LHCN-M2 (cell line): ENCODE measurements at regions not wholly inside any gene's neighbourhood (a gene's known extent, or its start where the extent isn't known, plus 50 kb on each side); places are given as distances from the start of the nearest gene placed in this dataset.

ENCODE experiments used
- DNase-seq: peaks from one replicate; pipeline ENCODE4 v3.0.0-alpha.2; 2012; ENCODE audit warnings: low read depth

DNA sequence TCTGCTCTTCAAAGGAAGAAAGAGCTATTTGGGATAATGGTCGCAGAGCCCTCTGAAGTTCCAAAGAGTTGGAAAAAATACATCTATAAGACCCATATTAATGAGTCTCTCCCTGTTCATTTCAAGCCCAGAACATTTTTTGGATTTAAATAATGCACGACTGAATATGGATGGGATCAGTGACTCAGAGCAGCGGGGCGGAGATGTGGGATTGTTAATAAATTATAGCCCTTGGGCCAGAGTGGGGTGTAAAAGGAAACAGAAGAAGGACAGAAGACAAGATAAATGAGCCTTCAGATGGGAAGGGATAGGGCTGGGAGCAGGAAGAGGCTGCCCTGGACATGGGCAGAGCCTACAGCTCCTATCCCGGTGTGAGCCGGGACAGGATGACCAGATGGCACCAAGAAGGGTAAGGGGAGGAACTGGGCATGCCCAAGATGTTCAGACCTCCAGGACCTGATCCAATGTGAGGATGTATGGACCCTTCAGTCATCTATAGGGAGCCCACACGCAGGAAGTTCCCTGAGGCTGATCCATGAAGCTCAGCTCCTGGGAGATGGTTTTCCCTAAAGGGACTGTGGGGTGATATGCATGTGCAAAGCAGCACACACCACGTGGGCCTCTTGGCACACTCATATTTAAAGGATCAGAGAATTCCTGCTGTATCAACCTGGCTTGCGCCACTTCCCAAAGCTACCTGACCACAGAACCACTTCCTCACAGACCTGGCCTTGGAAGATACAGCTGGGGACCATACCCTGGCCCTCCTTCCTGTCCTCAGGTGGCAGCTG lies 96.1 kb upstream of the PLXNA4 start:
- no peak for DNase-seq

DNA sequence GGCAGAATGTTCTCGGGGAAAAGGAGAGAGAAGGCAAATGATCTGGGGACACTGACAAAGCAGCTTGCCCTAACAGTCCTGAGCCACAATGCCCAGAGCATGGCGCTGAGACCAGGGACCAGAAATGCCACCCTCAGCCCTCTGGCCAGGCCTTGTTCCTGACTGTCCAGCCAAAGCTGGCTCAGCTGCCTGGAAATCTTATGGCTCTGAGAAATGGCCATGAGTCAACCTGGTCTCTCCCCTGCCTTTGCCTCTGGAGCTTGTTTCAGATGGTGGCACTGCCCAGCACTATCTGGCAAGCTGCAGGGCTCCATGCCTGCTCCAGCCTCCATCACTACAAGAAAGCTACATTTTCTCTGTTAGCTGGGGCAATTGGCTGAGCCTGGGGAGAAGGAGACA lies 90.5 kb upstream of the PLXNA4 start:
- DNase-seq: no peak

DNA sequence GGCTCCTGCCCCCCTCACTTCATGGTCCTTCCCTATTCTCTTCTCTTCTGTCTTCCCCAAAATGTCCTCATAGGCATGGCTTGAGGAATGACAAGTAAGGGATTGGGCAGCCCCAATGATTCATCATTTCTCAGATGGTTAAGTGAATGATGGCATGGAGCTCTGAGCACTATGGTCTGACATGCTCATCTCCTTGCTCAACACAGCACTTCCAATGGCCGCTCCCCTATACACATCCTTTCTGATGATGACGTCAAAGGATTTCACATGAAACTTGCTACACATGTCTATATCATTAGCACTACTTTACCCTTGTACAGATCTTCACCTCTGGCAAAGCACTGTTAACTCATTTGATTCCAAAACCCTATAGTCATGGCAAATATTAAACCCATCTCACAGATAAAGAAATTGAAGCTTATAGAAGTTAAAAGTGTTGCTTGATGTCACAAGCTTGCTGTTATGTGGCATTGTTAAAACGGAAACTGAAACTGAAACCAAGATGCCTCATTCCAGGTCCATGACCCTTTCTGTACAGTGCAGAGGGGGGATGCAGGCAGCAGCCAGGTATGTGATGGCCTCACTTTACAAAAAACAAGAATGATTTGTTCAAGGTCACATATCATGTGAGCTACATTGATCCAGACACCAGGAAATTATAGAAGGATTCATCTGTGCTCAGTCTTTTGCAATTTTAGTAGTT lies 90.0 kb upstream of the PLXNA4 start:
- no peak for DNase-seq

DNA sequence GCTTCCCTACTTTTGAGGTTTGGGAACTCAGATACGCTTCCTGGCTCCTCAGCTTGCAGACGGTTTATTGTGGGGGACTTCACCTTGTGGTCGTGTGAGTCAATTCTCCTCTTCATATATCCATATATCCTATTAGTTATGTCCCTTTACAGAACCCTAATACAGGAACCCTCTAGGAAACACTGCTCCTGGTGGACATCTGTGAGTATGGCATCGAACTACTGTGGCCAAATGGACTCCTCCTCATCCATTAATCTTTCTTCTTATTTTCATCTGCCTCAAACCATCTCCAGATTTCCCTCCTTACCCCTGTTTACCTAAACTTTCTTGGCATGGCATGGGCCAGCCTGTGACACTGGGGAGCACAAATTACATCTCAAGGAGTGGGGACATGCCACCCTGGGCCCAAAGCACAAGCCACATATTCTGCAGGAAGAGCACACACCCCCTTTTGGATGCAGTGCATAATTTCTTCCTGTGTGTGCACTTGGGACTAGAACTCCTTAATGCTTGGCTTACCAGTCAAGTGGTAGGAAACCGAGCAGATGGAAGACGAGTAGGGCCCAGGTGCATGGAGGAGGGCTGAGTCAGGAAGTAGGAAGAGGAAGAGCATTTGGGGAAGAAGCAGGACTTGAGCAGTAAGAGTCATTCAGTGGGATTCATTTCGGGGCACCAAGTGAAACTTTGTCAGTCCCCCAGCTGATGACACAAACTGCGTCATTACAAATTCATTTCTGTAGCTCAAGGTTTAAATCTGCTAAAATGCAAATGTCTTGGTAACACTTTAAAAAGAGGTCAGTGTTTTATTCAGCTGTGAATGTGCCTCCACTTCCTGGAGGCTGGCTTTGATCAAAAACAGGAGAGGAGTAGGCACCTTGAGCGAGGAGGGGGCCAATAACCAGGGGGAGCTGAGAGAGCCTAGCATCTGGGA lies 80.8 kb upstream of the PLXNA4 start:
- no peak for DNase-seq

DNA sequence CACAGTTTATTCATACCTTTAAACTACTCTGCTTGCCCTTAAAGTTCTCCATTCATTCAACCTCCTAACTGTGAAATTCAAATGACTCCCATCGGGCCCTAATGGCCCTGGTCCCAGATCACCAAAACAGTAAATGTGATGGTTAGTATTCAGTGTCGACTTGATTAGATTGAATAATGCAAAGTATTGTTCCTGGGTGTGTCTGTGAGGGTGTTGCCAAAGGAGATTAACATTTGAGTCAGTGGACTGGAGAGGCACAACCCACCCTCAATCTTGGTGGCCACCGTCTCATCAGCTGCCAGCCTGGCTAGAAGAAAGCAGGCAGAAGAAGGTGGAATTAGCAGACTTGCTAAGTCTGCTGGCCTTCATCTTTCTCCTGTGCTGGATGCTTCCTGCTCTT lies 80.1 kb upstream of the PLXNA4 start:
- no peak for DNase-seq

DNA sequence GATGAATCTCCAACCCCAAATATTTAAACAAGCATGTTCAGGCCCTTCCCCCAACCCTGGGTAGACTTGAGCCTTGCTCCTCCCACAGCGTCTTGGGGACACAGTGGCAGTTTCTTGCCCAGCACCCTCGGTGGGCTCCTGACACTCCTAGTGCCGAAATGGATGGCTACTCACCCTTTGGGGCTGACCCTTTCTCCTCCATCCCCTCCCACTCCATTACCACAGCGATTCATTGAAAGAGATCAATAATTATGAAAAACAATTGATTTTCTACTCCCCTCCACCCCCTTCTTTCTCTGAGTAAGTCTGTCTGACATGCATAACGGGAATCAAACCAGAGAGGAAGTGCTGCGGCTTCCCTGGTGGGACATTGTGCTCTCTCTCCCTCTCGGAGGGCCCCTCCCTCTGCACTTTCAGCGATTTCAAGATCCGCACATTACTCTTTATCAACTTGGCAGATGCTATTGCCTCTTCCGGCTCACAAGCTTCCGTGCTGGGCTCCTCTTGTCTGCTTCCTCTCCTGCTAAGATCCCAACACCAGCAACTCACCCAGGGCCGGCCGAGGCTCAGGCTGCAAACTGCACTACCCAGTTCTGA lies 79.0 kb upstream of the PLXNA4 start:
- DNase-seq: no peak

DNA sequence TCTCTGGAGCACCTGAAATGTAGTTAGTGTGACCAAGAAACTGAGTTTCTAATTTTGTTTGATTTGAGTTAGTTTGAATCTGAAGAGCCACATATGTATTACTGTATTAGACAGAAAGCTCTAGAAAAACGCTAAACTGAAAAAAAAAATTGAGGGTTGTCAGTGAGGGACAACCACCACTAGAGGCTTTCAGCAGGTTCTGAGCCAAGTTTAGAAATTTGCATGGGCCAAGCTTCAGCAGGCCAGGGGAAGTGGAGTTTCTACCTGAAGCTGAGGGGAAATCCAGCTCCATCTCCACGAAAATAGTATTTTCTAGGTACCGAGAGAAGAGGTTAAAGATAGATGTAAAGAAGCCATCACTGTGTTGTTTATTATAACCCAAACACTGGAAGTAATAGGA lies 77.9 kb upstream of the PLXNA4 start:
- DNase-seq: no peak

DNA sequence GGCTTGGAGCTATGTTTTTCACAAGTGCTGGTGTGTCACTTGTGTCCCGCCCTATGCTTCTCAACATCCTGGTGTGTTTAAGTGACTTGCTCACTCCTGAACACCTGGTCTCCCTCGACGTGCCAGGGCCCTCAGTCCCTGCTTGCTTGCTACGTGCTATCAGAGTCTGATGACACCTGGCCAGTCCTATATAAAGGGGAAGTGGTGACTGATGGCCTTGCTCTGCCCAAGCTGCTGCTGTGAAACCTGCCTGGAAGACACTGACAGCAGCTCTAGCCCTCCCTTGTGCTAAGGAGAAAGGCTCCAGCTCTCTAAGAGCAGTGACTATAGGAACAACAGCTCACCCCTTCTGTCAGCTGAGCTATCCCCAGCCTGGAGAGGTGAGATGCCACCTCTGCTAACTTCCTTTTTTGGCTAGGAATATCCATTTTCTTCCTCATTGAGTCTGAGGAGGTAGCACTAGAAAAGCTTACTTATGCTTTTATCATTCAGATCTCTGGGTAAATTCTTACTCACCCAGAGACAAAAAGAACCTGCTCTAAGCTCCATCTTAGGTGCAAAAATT lies 77.2 kb upstream of the PLXNA4 start:
- no peak for DNase-seq

DNA sequence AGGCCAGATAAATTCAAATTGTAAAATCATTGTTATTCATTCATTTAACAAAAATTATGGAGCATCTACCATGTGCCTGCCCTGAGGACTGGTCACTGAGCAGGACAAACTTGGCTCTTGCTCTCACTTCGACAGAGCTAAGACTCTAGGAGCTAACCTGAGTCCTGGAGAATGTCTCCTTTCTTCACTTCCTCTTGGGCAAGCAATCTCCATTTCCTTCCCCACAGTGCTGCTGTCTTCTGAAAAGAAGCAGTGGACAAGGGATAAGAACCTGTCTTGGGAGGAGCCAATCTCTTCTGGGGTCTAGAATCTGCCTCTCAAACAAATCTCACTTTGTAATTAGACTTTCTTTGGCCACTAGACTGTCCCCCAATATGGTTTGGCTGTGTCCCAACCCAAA lies 76.2 kb upstream of the PLXNA4 start:
- DNase-seq: no peak

DNA sequence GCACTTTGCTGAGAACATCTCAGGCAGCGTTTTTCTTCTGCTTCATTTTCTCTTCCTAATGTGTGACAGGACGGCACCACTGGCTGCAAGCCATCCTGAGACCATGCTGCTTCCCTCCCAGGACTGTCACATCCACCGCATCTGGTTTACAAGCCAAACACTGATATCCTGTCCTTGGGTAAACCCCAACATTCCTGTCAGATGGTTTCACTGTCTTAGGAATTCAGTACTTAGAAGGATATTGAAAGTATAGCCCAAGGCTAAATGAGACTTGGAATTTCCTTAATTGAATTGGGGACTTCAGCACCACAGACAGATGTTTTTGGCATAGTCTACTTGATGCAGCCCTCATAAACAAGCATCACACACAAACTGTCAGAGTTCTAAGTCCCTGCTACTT lies 74.2 kb upstream of the PLXNA4 start:
- DNase-seq: no peak

DNA sequence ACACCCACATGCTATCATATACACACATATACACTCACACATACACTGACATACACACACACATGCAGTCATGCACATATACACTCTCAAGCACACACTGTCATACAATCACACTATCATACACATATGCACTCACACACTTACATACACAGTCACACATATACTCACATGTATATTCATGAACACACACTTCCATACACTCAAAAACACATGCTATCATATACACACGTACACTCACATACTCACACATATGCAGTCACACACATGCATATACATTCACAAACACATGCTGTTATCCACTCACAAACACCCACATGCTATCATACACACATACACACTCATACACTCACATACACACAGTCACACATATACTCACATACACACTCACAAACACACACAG lies 71.0 kb upstream of the PLXNA4 start:
- DNase-seq: no peak

DNA sequence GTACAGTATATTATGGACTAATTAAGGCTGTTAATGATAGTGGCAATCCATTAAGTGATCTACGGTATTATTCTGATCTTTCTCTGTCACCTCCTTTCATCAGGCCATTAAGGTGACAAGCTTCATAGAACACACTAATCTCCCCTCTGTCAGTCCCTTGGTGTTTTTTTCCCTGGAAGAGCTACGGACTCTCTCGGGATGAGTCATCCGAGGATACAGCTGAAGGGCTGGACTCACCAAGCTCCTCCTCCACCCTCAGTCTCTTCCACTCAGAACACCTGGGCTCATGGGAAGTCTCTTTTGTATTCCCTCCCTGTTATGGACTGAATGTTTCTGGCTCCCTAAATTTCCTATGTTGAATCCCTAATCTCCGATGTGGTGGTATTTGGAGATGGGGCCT lies 69.8 kb upstream of the PLXNA4 start:
- DNase-seq: no peak

DNA sequence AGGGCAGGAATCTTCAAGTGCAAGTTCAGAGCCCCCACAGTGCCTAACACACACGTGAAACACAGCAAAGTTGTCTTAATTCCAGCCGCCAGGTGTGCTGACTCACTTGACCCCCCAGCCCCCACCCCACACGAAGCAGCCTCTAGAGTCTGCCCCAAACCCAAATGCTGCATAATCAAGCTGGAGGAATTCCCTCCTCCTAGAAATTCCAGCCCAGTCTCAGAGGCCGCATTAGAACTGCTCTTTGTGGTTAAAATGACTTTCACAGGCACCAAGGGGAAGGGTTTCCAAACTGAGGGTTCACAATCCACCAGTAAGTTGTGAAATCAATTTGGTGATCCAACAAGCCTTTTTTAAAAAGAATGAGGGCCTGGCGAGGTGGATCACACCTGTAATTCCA lies 67.0 kb upstream of the PLXNA4 start:
- no peak for DNase-seq

DNA sequence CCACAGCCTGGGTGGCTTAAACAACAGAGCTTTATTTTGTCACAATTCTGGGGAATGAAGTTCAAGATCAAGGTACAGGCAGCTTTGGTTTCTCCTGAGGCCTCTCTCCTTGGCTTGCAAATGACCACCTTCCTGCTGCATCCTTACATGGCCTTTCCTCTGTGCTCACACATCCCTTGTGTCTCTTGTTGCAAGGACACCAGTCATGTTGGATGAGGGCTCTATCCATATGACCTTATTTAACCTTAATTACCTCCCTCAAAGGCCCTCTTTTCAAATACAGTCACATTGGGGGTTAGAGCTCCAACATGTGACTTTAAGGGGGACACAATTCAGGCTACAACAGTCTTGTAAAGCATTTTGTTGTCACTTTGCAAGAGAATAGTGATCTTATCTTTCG lies 65.0 kb upstream of the PLXNA4 start:
- no peak for DNase-seq

DNA sequence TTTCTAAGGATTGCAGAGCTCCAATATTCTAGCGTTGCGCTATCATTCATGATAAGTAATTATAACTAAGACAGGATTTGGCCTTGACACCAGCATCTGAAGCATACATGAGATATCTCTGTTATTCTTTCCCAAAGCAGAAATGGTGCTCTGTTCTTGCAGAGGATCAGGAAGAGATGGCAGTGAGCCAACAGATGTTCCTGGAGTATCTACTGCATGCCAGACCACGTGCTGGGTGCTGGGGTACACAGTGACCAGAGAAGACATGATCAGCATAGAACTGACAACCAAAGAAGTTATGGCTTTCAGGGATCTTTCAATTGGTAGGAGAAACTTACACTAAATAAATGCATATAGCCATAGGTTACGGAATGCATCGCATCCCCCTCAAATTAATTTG lies 63.7 kb upstream of the PLXNA4 start:
- no peak for DNase-seq

DNA sequence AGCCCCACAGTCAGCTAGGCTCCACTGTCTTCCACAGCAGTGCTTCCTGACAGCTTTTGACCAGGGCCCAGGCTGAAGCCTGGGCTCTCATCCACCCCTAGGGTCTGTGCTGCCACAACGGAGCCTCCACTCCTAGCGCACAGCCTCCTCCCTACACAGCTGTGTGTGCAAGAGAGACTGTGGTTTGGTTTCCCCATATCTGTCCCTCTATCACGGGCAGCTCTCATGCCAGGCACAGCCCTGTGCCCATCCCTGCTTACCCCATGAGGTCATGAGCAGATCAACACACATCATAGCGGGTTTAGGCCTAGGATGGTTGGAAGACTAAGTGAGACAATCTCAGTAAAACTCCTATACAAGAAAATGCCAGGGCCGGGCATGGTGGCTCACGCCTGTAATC lies 61.7 kb upstream of the PLXNA4 start:
- DNase-seq: no peak

DNA sequence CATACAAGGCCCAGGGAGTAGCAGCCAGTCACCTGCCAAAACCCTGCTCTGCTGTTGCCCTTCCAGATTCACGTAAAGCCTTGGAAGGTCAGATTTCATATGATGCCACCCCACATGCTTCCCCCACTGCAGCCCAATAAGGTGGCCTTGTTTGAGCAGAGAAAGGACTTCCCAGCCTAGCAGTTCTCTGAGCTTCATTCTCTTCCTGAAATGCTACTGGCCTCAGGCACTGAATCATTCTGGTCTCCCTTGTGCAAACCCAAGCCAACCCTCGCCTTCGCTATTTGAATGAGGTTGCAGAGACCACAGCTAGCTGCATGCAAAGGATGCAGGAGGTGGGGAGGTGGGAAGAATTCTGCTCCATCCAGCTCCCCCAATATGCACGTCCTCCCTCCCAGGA lies 60.3 kb upstream of the PLXNA4 start:
- DNase-seq: no peak

DNA sequence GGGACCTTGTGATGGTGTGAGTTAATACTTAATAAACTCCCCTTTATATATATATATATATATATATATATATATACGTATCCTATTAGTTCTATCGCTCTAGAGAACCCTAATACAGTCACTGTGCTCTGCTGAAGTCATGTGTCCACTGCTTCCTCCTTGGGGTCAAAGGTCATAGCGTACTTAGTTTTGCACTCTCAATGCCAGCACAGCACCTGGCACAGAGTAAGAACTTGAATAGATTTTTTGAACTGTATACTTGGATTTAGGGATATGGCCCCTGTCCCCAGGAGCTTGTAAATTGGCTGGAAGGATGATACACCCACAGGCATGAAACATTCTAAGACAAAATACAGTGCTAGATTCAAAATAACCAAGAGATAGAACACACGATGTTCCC lies 58.9 kb upstream of the PLXNA4 start:
- DNase-seq: no peak

DNA sequence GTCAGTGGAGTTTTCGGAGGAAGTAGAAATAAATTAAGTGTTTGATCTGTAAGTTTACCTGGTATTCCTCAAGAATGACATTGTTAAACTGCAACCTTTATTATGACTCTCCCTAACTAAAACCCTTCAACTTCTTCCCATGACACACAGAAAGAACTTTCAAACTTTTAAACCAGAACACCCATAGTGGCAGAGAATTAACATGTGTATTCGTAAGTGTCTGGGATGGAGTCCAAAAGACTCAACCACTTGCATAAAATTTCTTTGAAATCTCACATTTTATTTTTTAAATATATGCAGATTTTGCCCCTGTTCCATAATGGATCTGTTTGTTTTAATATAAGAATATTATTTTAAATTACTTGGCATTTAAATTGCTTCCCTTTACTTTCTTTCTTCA lies 54.6 kb upstream of the PLXNA4 start:
- DNase-seq: no peak
